Loucy (cell line): ENCODE measurements at regions not wholly inside any gene's neighbourhood (a gene's known extent, or its start where the extent isn't known, plus 50 kb on each side); places are given as distances from the start of the nearest gene placed in this dataset.

Experiments used
- CTCF ChIP-seq: fragments of 200-600 bp; sonication (generic); conservative IDR thresholded peaks from 2 replicates; pipeline ENCODE4 v1.5.1; 2014; ENCODE audit warnings: mild to moderate bottlenecking, antibody characterized with exemption, low read length
- EZH2phosphoT487 ChIP-seq: fragments of 200-600 bp; IDR thresholded peaks from 2 replicates; pipeline ENCODE4 v1.6.1; 2018; ENCODE audit warnings: antibody characterized with exemption, mild to moderate bottlenecking, moderate library complexity, borderline replicate concordance

- TF ChIP-seq CTCF: no peak
- no peak for TF ChIP-seq EZH2phosphoT487
Measured at GRCh38 chr2:122697415-122697814, 942.0 kb downstream of the TSN start.
